Cardiac fibroblast (primary cell): ENCODE measurements at regions not wholly inside any gene's neighbourhood (a gene's known extent, or its start where the extent isn't known, plus 50 kb on each side); places are given as distances from the start of the nearest gene placed in this dataset.

Source experiments
- DNase-seq, 2 donors: peaks; one replicate each; pipeline versions ENCODE4 v3.0.0 to v3.0.0-alpha.2; 2010; ENCODE audit warnings: low read depth in 2 of 2
- H3K4me3 ChIP-seq, 2 donors: replicated peaks in 1 of 2; 1 replicate in 1 of 2; 2 replicates in 1 of 2; pipeline ENCODE4 v1.5.1; 2011; ENCODE audit warnings: low read depth in 2 of 2, low read length in 2 of 2, mild to moderate bottlenecking in 2 of 2, moderate library complexity in 1 of 2
- CTCF ChIP-seq: IDR thresholded peaks from one replicate; pipeline ENCODE4 v1.5.1; 2011; ENCODE audit warnings: low read depth, mild to moderate bottlenecking, low read length, inconsistent platforms

- no peak overlapping the region for H3K4me3 ChIP-seq
- DNase-seq = no peak
- no peak for TF ChIP-seq CTCF
Observed at GRCh38 chr6:48893048-48893447, 570.0 kb downstream of the MMUT start.

- no peak overlapping the region for H3K4me3 ChIP-seq
- no peak for DNase-seq
- TF ChIP-seq CTCF = no peak
Observed at GRCh38 chr6:48891308-48891707, 571.7 kb downstream of the MMUT start.

- no peak overlapping the region for H3K4me3 ChIP-seq
- no peak for DNase-seq
- TF ChIP-seq CTCF = no peak
Observed at GRCh38 chr6:48889429-48889828, 573.6 kb downstream of the MMUT start.

- no peak for TF ChIP-seq CTCF
- H3K4me3 ChIP-seq = no peak overlapping the region
- DNase-seq = peak; percentile 28 to 73
Observed at GRCh38 chr6:48883116-48883515, 579.9 kb downstream of the MMUT start.

- no peak for TF ChIP-seq CTCF
- DNase-seq = peak; percentile 28 to 61
- H3K4me3 ChIP-seq = no peak overlapping the region
Observed at GRCh38 chr6:48881551-48881950, 581.5 kb downstream of the MMUT start.

GRCh38 chr6:48869595-48869994, 593.5 kb downstream of the MMUT start:
- no peak for TF ChIP-seq CTCF
- no peak for DNase-seq
- H3K4me3 ChIP-seq = no peak overlapping the region

GRCh38 chr6:48866682-48867081, 596.4 kb downstream of the MMUT start:
- DNase-seq = no peak
- TF ChIP-seq CTCF = no peak
- H3K4me3 ChIP-seq = no peak overlapping the region
